Stimulated activated CD8-positive, alpha-beta memory T cell treated with anti-CD3 and anti-CD28 coated beads, Interleukin-7, amount 100 ng/mL, for 48 hours (primary cell): ENCODE measurements at regions not wholly inside any gene's neighbourhood (a gene's known extent, or its start where the extent isn't known, plus 50 kb on each side); places are given as distances from the start of the nearest gene placed in this dataset.

ENCODE experiments used
- DNase-seq, 2 donors: peaks; one replicate each; pipeline ENCODE4 v3.0.0-alpha.2; 2020; ENCODE audit warnings: low read depth in 1 of 2; ENCODE audit errors: extremely low read depth in 1 of 2

DNA sequence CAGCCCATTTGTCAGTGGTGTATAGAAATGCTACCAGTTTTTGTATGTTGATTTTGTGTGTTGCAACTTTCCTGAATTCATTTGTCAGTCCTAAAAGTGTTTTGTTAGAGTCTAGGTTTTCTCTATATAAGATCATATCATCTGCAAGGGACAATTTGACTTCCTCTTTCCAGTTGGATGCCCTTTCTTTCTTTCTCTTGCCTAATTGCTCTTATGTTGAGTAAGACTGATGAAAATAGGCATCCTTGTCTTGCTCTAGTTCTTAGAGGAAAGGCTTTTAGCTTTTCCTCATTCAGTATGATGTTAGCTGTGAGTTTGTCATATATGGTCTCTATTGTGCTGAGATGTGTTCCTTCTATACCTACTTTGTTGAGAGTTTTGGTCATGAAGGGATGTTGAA is 161.7 kb upstream of the TPK1 start:
- DNase-seq, result no peak

DNA sequence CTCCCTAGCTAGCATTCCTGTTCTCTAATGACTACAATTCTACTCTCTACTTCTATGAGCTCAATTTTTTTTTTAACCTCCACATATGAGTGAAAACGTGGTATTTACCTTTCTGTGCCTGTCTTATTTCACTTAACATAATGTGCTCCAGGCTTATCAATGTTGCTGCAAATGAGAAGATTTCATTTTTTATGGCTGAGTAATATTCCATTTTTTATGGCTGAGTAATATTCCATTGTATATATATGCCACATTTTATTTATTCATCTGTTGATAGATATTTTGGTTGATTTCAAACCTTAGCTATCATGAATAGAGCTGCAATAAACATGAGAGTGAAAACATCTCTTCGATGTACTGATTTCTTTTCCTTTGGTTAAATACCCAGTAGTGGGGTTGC is 159.6 kb upstream of the TPK1 start:
- DNase-seq, result no peak

DNA sequence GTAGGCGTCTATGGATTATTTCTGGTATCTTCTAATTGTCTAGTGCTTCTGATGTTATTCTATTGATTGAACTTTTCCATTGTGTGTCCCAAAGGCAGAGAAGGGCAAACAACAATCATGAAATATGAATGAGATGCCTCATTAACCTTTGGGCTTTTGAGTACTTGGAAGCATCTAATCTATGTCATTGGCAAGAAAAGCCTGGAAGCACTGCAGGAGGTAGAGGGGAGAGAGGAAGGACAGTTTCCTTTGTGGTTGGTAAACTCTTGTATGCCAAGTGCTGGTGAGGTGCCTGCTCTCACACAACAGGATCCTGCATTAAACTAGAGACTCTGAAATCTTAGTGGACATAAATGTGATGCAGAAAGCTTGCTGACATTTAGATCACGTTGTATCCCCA is 155.2 kb upstream of the TPK1 start:
- DNase-seq, result no peak

DNA sequence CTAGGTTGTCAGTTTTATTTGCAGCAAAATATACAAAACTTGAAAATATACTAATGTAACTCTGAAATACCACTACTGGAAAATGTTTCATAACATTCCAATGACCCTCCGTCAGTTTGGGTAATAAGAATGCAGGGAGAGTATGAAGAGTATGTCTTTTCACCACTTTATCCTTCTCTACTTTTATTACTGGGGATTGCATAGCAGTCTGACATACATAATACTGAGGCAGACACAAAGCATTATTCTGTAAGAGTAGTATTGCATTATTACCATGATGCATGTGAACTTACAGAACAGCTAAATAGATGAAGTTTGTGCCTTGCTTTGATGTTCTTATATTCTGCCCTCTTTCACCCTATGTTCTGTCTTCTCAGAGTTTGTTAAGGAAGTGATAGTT is 151.8 kb upstream of the TPK1 start:
- DNase-seq, result no peak

DNA sequence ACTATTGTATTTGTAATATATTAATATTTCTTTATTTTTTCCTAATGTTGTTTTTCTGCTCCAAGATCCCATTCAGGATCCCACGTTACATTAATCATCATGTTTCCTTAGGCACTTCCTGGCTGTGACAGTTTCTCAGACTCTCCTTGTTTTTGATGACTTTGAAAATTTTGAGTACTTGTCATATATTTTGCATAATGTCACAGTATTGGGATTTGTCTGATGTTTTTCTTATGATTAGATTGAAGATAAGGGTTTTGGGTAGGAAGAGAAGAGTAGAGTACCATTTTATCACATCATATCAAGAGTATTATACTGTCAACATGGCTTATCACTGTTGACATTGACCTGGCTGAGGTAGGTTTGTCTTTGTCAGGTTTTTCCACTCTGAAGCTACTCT is 146.3 kb upstream of the TPK1 start:
- no peak for DNase-seq

DNA sequence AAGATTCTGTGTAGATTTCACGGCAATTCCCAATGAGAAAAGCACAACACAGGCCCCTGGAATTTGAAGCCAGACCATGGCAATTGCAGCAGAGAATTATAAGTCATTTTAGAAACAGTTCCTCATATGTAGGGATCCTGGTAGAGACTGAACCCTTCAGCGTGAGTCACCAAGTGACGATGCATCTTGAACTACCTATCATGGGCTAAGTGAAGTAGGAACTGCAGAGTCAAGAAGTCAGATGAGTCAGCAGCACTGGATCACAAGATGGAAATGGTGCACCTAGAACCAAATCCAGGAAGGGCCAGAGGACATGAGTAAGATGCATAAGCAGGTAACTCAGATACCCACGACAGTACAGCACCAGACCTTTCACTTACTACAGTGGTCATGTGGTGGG is 140.0 kb upstream of the TPK1 start:
- no peak for DNase-seq

DNA sequence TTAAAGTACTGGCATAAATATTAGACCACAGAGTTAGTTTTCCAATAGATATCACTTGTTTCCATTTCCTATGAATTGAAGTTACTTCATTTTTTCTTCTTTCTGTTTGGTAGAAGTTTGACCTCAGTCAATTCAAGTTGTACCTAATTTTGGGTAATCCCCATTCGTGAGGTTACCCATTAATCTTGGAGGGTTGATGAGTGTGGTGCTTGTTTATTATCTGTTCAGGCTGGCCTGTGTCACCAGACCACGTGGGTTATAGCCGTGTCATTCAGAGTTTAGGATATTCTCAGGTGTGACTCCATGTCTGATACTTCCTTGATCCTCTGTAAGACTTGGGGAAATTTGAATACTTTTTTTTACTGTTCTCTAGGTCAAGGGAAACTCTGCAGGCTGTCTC is 133.9 kb upstream of the TPK1 start:
- no peak for DNase-seq

DNA sequence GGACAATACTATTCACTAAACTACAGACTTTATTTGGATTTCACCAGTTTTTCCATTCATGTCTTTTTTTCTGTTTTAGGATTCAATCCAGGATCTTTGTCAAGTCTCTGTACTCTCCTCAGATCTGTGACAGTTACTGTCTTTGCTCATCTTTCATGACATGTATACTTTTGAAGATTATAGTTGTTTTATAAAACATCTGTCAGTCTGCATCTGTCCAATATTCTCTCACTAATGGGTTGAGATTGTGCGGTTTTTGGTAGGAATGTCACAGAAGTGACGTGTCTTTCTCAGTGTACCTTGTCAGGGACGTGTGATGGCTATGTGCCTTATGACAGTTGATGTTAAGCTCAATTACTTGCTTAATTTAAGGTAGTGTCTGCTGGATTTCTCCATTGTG is 124.9 kb upstream of the TPK1 start:
- no peak for DNase-seq

DNA sequence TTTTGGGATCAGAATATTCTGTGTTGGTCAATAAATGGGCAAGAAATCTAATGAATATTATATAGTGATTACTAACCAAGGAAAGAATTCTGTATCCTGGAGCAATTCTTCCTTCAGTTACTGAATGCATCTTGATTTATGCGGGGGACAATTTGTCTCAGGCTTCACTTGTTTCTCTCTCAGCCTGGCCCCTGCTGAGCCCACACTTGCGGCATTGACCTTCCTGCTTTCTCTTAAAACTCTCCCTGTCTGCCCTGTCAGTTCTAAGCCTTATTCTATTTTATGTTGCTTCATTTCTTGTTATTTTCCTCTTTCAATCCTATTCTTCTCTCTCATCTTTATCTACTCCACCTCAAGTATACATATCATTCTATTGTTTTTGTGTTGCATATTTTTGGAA is 122.1 kb upstream of the TPK1 start:
- DNase-seq, result no peak

DNA sequence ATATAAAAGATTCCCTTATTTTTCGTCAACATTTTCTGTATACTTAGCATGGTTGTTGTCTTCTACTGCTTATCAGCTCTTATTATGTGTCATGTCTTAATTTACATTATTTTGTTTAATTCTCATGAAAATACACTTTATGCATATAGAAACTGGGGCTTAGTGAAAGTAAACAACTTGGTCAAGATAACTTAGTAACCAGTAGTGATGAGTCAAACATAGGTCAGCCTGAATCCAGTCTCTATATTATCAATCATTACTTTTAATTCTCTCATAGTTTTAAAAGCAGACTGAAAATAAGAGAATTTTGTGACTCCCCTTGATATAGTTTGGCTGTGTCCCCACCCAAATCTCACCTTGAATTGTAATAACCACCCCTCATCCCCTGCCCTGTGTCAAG is 119.6 kb upstream of the TPK1 start:
- DNase-seq, result no peak

DNA sequence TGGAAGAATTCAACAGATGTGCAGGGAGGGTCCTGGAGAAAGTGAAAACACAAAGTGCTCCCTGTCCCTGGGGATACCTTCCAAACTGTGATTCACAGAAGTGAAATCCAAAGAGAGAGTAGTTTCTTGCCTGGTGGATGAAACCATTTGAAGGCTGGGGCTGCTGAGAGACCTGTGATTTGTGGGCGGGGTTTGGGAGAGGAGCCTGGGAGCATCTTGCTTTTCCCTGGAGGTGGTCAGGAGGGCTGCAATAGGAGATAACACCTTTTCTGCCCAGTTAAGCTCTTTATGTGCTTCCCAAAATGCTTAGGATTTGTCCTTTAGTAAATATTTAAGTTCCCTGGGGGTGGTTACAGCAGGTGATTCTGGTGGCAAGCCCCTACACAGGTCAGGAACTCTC is 105.3 kb upstream of the TPK1 start:
- DNase-seq, result no peak

DNA sequence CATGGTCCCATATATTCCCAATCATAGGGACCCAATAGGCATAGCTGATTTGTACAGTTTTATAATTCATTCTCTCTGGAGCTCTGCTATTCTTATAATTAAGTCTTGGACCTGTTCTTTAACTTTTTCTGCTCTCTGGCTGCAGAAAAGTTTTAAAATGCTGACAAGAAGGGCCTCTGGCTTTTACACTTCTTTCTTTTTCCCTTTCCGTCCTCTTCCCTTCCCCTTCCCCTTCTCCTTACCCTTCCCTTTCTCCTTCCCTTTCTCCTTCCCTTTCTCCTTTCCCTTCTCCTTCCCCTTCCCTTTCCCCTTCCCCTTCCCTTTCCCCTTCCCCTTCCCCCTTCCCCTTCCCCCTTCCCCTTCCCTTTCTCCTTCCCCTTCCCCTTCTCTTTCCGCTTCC is 101.3 kb upstream of the TPK1 start:
- DNase-seq, result no peak

DNA sequence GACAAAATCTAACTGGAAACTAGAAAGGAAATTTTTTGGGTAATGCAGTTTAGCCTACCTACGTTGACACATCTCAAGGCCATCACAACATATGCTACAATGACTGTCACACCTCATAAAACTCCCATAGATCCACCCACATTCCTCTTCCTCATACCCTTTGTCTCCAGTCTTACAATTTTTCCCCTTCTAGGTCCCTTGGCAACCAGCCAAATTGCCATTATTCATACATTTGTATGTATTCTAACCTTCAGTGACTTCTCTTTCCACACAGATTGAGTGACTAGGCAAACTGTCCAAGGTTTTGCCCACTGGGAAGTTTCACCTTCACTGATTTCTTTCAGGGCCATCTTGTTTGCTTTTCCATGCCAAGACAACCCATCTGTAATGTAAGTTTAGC is 100.5 kb upstream of the TPK1 start:
- no peak for DNase-seq

DNA sequence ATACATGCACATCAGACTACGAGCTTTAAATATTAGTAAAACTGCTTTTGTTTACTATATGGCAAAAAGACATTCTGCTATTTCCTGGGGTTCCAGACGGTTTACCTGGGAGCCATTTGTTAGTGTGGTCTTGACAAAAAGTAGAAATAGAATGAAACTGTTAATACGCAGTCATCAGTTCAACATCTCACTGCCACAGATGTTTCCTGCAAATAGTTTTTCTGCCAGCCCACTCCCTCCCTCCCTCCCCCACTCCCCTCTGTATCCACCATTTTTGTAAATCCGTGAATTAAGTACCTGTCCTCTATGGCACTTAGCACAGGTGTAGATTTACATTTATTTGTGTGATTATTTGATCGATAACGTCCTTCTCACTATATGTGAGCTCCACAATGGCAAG is 74.6 kb upstream of the TPK1 start:
- DNase-seq, result no peak

DNA sequence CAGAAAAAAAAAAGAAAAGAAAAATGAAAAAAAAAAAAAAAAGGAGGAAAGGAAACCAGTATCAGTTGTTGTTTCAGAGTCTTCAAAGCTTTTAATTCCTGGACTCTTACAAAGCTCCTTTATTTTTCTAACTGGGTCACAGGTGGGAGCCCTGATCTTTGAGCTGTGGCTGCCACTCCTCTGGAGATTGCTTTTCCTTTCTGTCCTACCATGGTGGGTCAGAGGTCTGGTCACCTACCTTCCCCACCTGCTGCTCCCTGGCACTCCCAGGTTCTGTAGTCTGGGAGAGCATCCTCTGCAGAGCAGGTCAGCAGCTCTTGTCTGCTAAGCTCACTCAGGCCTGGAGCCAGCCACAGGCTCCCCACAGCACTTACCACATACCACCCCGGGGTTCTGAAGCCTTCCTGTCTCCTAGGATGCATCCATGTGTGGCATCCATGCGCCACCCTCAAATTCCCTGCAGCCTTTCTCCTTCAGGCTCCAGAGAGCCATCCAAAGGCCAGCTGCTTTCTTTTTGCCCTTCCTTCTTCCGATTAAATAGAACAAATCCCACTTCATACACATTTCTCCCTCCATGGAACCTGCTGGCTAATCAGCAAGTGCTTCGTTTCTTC is 73.2 kb upstream of the TPK1 start:
- DNase-seq, result no peak

DNA sequence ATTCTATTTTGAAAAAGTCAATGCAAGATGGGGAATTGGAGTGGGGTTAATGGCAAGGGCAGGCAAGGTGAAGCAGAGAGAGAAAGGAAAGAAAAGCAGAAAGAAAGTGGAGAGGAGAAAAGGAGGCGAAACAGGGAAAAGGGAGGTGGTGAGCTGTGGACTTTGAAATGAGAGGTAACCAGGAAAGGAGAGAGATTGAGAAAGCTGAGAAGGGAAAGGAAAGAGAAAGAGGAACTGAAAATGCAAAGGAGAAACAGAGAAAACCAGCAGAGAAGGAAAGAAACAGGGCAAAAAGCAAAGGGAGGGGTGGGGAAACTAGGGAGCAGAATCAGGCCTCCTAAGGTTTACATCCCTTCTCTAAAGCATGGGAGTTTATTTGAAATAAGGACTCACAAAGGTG is 72.5 kb upstream of the TPK1 start:
- no peak for DNase-seq

DNA sequence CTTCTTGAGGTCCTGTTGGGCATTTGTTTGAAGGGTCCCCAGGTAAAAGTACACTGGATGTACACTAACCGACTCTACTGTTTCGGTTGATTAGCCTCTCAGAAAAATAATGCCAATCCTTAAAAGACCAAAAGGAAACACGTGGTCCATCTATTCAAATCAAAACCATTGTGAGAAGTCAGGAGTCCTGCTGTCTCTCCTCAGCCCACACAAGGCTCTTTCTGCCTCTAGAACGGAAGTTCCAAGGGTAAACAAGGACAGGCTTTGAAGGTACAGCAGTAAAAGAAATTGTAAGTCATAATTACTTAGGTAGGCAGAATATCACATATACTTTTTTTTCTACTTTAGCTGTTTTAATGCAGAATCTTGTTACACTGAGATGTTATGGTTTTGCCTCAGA is 71.7 kb upstream of the TPK1 start:
- no peak for DNase-seq

DNA sequence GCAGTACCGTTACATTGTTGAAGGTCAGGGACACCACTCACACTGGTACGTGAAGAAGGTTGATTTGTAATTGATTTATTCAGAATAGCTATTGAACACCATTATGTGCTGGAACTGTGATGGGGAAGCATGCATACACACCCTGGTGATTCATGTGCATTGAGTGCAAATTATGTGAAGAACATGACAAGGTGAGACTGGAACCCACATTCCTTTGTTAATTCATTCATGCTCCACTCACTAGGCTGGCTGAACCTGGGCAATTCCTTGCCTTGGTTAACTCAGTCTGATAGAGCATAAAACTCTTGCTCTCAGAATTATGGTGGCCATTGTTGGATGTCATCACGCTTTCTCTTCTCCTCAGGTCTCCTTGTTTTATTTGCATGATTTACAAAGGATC is 67.3 kb upstream of the TPK1 start:
- DNase-seq, result no peak

DNA sequence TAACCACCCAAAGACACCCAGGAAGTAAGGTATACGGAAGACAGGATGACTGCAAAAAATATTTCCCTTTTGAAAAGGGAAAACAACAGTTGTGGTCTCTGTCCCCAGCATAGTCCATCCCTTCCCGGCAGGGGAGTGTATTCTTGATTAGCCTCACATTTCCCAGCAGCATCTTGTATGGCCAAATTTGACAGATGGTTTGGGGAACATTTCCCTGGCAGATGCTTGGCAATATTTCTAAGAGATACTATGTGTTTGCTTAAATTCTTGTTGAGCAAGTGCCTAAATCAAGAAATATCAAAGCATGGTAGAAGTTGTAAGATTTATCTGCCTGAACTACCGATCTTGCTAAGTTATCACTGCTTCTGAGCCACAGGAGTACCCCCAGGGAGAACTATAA is 56.9 kb upstream of the TPK1 start:
- no peak for DNase-seq
